GM18508 (cell line): ENCODE measurements at regions not wholly inside any gene's neighbourhood (a gene's known extent, or its start where the extent isn't known, plus 50 kb on each side); places are given as distances from the start of the nearest gene placed in this dataset.
"Not testable (repeated sequence)": the region's sequence is repeated elsewhere in the genome, so short reads cannot be mapped to it uniquely, and the experiment has no call there.

Experiments used
- ATAC-seq: cut with Tn5 transposase; IDR thresholded peaks from one replicate; pipeline ENCODE4 v1.9.1; 2021; ENCODE audit warnings: moderate number of reproducible peaks; ENCODE audit not compliant: insufficient read depth, unreplicated experiment

GRCh38 chr21:24456358-24456757 lies 1150.9 kb downstream of the MRPL39 start:
- no peak for ATAC-seq

GRCh38 chr21:24450119-24450518 lies 1157.2 kb downstream of the MRPL39 start:
- no peak for ATAC-seq

- ATAC-seq: no peak
These were observed 1161.8 kb downstream of the MRPL39 start for GRCh38 chr21:24445517-24445916.

- ATAC-seq: no peak
These were observed 1162.5 kb downstream of the MRPL39 start for GRCh38 chr21:24444736-24445135.

- no peak for ATAC-seq
These were observed 1171.0 kb downstream of the MRPL39 start for GRCh38 chr21:24436236-24436635.

GRCh38 chr21:24428591-24429199 lies 1178.6 kb downstream of the MRPL39 start:
- peak; percentile 79 for ATAC-seq

GRCh38 chr21:24424776-24425175 lies 1182.5 kb downstream of the MRPL39 start:
- ATAC-seq: no peak

- ATAC-seq: no peak
These were observed 1183.7 kb downstream of the MRPL39 start for GRCh38 chr21:24423546-24423945.

GRCh38 chr21:24420689-24421088 lies 1186.6 kb downstream of the MRPL39 start:
- ATAC-seq: no peak

GRCh38 chr21:24419641-24420040 lies 1187.6 kb downstream of the MRPL39 start:
- not testable (repeated sequence) for ATAC-seq

- no peak for ATAC-seq
These were observed 1188.6 kb downstream of the MRPL39 start for GRCh38 chr21:24418671-24419070.

- no peak for ATAC-seq
These were observed 1195.9 kb downstream of the MRPL39 start for GRCh38 chr21:24411429-24411828.

- ATAC-seq: no peak
These were observed 1204.1 kb downstream of the MRPL39 start for GRCh38 chr21:24403221-24403620.

- ATAC-seq: no peak
These were observed 1211.9 kb downstream of the MRPL39 start for GRCh38 chr21:24395320-24395923.

GRCh38 chr21:24375201-24375600 lies 1232.1 kb downstream of the MRPL39 start:
- peak; percentile 74 for ATAC-seq

- no peak for ATAC-seq
These were observed 1234.8 kb downstream of the MRPL39 start for GRCh38 chr21:24372506-24372905.

- ATAC-seq: no peak
These were observed 1237.5 kb downstream of the MRPL39 start for GRCh38 chr21:24369746-24370145.

- ATAC-seq: no peak
These were observed 1238.0 kb downstream of the MRPL39 start for GRCh38 chr21:24369278-24369677.

GRCh38 chr21:24367936-24368335 lies 1239.3 kb downstream of the MRPL39 start:
- ATAC-seq: no peak

GRCh38 chr21:24353492-24353891 lies 1253.8 kb downstream of the MRPL39 start:
- ATAC-seq: no peak

GRCh38 chr21:24339406-24339805 lies 1267.9 kb downstream of the MRPL39 start:
- ATAC-seq: no peak

GRCh38 chr21:24336491-24336890 lies 1270.8 kb downstream of the MRPL39 start:
- no peak for ATAC-seq
